GM12873 (cell line): ENCODE measurements at regions not wholly inside any gene's neighbourhood (a gene's known extent, or its start where the extent isn't known, plus 50 kb on each side); places are given as distances from the start of the nearest gene placed in this dataset.

ENCODE experiments used
- CTCF ChIP-seq: IDR thresholded peaks from 2 replicates; pipeline ENCODE4 v1.5.1; 2012; ENCODE audit warnings: low read depth, mild to moderate bottlenecking, moderate library complexity, low read length, control low read depth; ENCODE audit not compliant: insufficient read depth; ENCODE audit errors: missing control alignments

GRCh38 chr12:113582521-113583218 is 111.0 kb upstream of the LHX5 start:
- no peak for TF ChIP-seq CTCF

- no peak for TF ChIP-seq CTCF
These were observed 109.7 kb upstream of the LHX5 start for GRCh38 chr12:113581342-113581741.

GRCh38 chr12:113580437-113580836 is 108.8 kb upstream of the LHX5 start:
- no peak for TF ChIP-seq CTCF

GRCh38 chr12:113577464-113578129 is 105.9 kb upstream of the LHX5 start:
- TF ChIP-seq CTCF = no peak

GRCh38 chr12:113575386-113575785 is 103.7 kb upstream of the LHX5 start:
- TF ChIP-seq CTCF = no peak

GRCh38 chr12:113573148-113573547 is 101.5 kb upstream of the LHX5 start:
- TF ChIP-seq CTCF = no peak

GRCh38 chr12:113571713-113572112 is 100.0 kb upstream of the LHX5 start:
- TF ChIP-seq CTCF = no peak
